Endothelial cell of umbilical vein (primary cell): ENCODE measurements at regions not wholly inside any gene's neighbourhood (a gene's known extent, or its start where the extent isn't known, plus 50 kb on each side); places are given as distances from the start of the nearest gene placed in this dataset.

ENCODE experiments used
- BruUV-seq: library from RNA; stranded (reverse); fragments of 400-500 nt; replicated peaks from 2 replicates; lab custom pipeline; 2021; lab: Mats Ljungman, UMichigan
- CTCF ChIA-PET: fragments of 300-600, 350-600 bp; sonication (Branson Sonifier 250); formaldehyde crosslinking; loops from one replicate; lab custom pipeline; 2021; ENCODE audit warnings: antibody characterized with exemption, inconsistent platforms; lab: Charles Lee
- POLR2A ChIA-PET: fragments of 300-600, 350-600 bp; sonication (Branson Sonifier 250); formaldehyde crosslinking; loops from one replicate; lab custom pipeline; 2021; ENCODE audit warnings: antibody characterized with exemption, inconsistent platforms; lab: Charles Lee
- DNase-seq: peaks from one replicate; pipeline ENCODE4 v3.0.0-alpha.2; 2011; ENCODE audit warnings: low read depth, low spot score
- FAIRE-seq: peaks from 2 replicates; lab custom pipeline; 2011; peaks lifted over from hg19 to GRCh38; lab: Jason Lieb, UNC
- H2AFZ ChIP-seq: 2 replicates; pipeline ENCODE4 v1.6.0; 2012; ENCODE audit warnings: low read depth, low read length, control low read depth, inconsistent platforms
- H3K27ac ChIP-seq: 2 replicates; pipeline ENCODE4 v1.5.1; 2011; ENCODE audit warnings: low read depth, mild to moderate bottlenecking, control low read depth, low read length, moderate library complexity; ENCODE audit not compliant: insufficient read depth
- H3K27me3 ChIP-seq, 2 experiments: 2 replicates each; pipeline versions ENCODE4 v1.6.0 to v1.6.1; 2011; ENCODE audit warnings: low read length in 2 of 2, mixed read lengths in 1 of 2; ENCODE audit not compliant: control insufficient read depth in 2 of 2, insufficient read depth in 2 of 2
- H3K36me3 ChIP-seq, 2 experiments: 2 replicates in 1 of 2; 3 replicates in 1 of 2; pipeline ENCODE4 v1.5.1; 2011; ENCODE audit warnings: low read length in 2 of 2, mild to moderate bottlenecking in 1 of 2, moderate library complexity in 1 of 2; ENCODE audit not compliant: control insufficient read depth in 2 of 2, insufficient read depth in 2 of 2; ENCODE audit errors: extremely low read depth in 1 of 2
- H3K4me1 ChIP-seq: 3 replicates; pipeline ENCODE4 v1.5.1; 2011; ENCODE audit warnings: mild to moderate bottlenecking, low read length; ENCODE audit not compliant: control insufficient read depth, insufficient read depth; ENCODE audit errors: extremely low read depth
- H3K4me2 ChIP-seq: 2 replicates; pipeline ENCODE4 v1.6.1; 2011; ENCODE audit warnings: low read length, control low read depth, mixed read lengths; ENCODE audit not compliant: insufficient read depth
- H3K4me3 ChIP-seq, 3 experiments: fragments of 200-600 bp in 1 of 3; sonication (generic), shearing (Covaris generic) in 1 of 3; replicated peaks in 1 of 3; 2 replicates each; pipeline ENCODE4 v1.5.1; 2011 to 2016; ENCODE audit warnings: control low read depth in 3 of 3, low read length in 3 of 3, mild to moderate bottlenecking in 2 of 3, inconsistent platforms in 1 of 3, low read depth in 1 of 3, moderate library complexity in 1 of 3; ENCODE audit not compliant: insufficient read depth in 1 of 3
- H3K79me2 ChIP-seq: 2 replicates; pipeline ENCODE4 v1.6.0; 2012; ENCODE audit warnings: low read length, inconsistent platforms; ENCODE audit not compliant: control insufficient read depth, insufficient read depth
- H3K9ac ChIP-seq: replicated peaks from 2 replicates; pipeline ENCODE3; 2011; ENCODE audit warnings: low read length, control low read depth; ENCODE audit not compliant: insufficient read depth; ENCODE audit errors: extremely low read depth
- H3K9me1 ChIP-seq: replicated peaks from 3 replicates; pipeline ENCODE4 v1.6.0; 2011; ENCODE audit warnings: mild to moderate bottlenecking, low read length; ENCODE audit not compliant: control insufficient read depth, insufficient read depth; ENCODE audit errors: extremely low read depth
- H3K9me3 ChIP-seq: replicated peaks from 2 replicates; pipeline ENCODE4 v1.5.1; 2012; ENCODE audit warnings: low read length, inconsistent platforms; ENCODE audit not compliant: control insufficient read depth, insufficient read depth
- H4K20me1 ChIP-seq: replicated peaks from 2 replicates; pipeline ENCODE3; 2011; ENCODE audit warnings: mild to moderate bottlenecking, low read length; ENCODE audit not compliant: control insufficient read depth, insufficient read depth; ENCODE audit errors: extremely low read depth
- CTCF ChIP-seq, 2 donors: IDR thresholded peaks; 1 replicate in 1 of 2; 2 replicates in 1 of 2; pipeline ENCODE4 v1.5.1; 2011; ENCODE audit warnings: low read length in 2 of 2, mild to moderate bottlenecking in 2 of 2, moderate library complexity in 2 of 2, control low read depth in 1 of 2, inconsistent platforms in 1 of 2, low read depth in 1 of 2; ENCODE audit not compliant: insufficient read depth in 1 of 2; ENCODE audit errors: extremely low read depth in 1 of 2
- EZH2 ChIP-seq: IDR thresholded peaks from 2 replicates; pipeline ENCODE4 v1.6.1; 2012; ENCODE audit warnings: borderline replicate concordance, low read depth, mild to moderate bottlenecking, moderate library complexity, low read length, inconsistent platforms; ENCODE audit not compliant: severe bottlenecking
- FOS ChIP-seq: IDR thresholded peaks from 2 replicates; pipeline ENCODE4 v1.6.1; 2011; ENCODE audit warnings: mild to moderate bottlenecking, low read length, moderate library complexity, borderline replicate concordance; ENCODE audit not compliant: insufficient read depth
- GATA2 ChIP-seq: IDR thresholded peaks from 2 replicates; pipeline ENCODE4 v1.7.0; 2011; ENCODE audit warnings: low read depth, mild to moderate bottlenecking, moderate library complexity, mixed read lengths, low read length; ENCODE audit not compliant: insufficient read length, insufficient read depth
- JUN ChIP-seq: IDR thresholded peaks from 2 replicates; pipeline ENCODE4 v1.6.1; 2011; ENCODE audit warnings: borderline replicate concordance, low read depth; ENCODE audit not compliant: insufficient read length, insufficient read depth
- MAX ChIP-seq: IDR thresholded peaks from 2 replicates; pipeline ENCODE4 v1.6.1; 2011; ENCODE audit not compliant: insufficient read depth, insufficient read length
- MYC ChIP-seq: IDR thresholded peaks from one replicate; pipeline ENCODE4 v1.6.1; 2011; ENCODE audit warnings: mild to moderate bottlenecking, low read depth, low read length
- POLR2A ChIP-seq: IDR thresholded peaks from 2 replicates; pipeline ENCODE4 v1.6.1; 2012; ENCODE audit warnings: low read depth, mild to moderate bottlenecking, control low read depth, low read length
- POLR2AphosphoS5 ChIP-seq: IDR thresholded peaks from 2 replicates; pipeline ENCODE4 v1.6.1; 2012; ENCODE audit warnings: low read depth, mild to moderate bottlenecking, control low read depth, low read length, moderate library complexity; ENCODE audit not compliant: insufficient read depth
- dilution Hi-C: fragments of 300-500 bp; cut with MboI; formaldehyde crosslinking; loops from one replicate; pipeline ENCODE4 v1.15.0; 2019; ENCODE audit warnings: low sequenced_read_pairs; ENCODE audit not compliant: extremely low pct_ligation_motif_present
- intact Hi-C: fragments of 100-400 bp; cut with micrococcal nuclease; formaldehyde crosslinking; loops from one replicate; pipeline ENCODE4 v1.10.0; 2022

GRCh38 chr5:39711821-39712220, 287.0 kb upstream of the DAB2 start:
- dilution Hi-C loops (no loop called here), intact Hi-C loops (loop anchor here (5.0 to 10.0 kb wide), 2 partner anchors 130 to 703 kb away; no protein-coding TSS in a partner anchor)
- Histone ChIP-seq H2AFZ (no peak overlapping the region), H3K4me2 (no peak overlapping the region), H3K4me3 (no peak overlapping the region), H3K27ac (no peak overlapping the region), H3K36me3 (no peaks in the 10 kb centered on the region), H3K4me1 (no peaks in the 10 kb centered on the region), H3K79me2 (no peaks in the 10 kb centered on the region), H3K9me1 (no peaks in the 10 kb centered on the region), H3K9ac (no peak overlapping the region), H3K27me3 (no peaks in the 10 kb centered on the region), H3K9me3 (no peaks in the 10 kb centered on the region), H4K20me1 (no peaks in the 10 kb centered on the region)
- ChIA-PET CTCF (interaction anchor here (1.2 to 5.7 kb wide), 4 partner anchors 10 to 1023 kb away, joined by 3 to 72 read pairs (median 4); no protein-coding TSS in a partner anchor), POLR2A (no interaction called here)
- FAIRE-seq: no peak
- BruUV-seq: no TSS peak
- no peak for DNase-seq
- no peak for TF ChIP-seq POLR2AphosphoS5
- TF ChIP-seq FOS: no peak
- TF ChIP-seq MYC: no peak
- TF ChIP-seq MAX: no peak
- TF ChIP-seq POLR2A: no peak
- no peak for TF ChIP-seq GATA2
- TF ChIP-seq JUN: no peak
- no peak for TF ChIP-seq CTCF (IDR thresholded peaks at IDR 0.05; ENCODE audit: extremely low read depth in 1 of 2, insufficient read depth in 1 of 2, low read depth in 1 of 2, low read length in 2 of 2)
- no peak for TF ChIP-seq EZH2
